BLaER1 (cell line): ENCODE measurements at regions not wholly inside any gene's neighbourhood (a gene's known extent, or its start where the extent isn't known, plus 50 kb on each side); places are given as distances from the start of the nearest gene placed in this dataset.

ENCODE experiments used
- H3K27ac ChIP-seq: shearing (Covaris generic); formaldehyde crosslinking; 2 replicates; pipeline ENCODE4 v1.8.1; 2022
- H3K27me3 ChIP-seq: shearing (Covaris generic); formaldehyde crosslinking; 2 replicates; pipeline ENCODE4 v1.8.1; 2022
- H3K36me3 ChIP-seq: shearing (Covaris generic); formaldehyde crosslinking; 2 replicates; pipeline ENCODE4 v1.8.1; 2022
- H3K4me1 ChIP-seq: shearing (Covaris generic); formaldehyde crosslinking; 2 replicates; pipeline ENCODE4 v1.8.1; 2022
- H3K4me2 ChIP-seq: shearing (Covaris generic); formaldehyde crosslinking; 2 replicates; pipeline ENCODE4 v1.8.1; 2022
- H3K4me3 ChIP-seq: shearing (Covaris generic); formaldehyde crosslinking; 2 replicates; pipeline ENCODE4 v1.8.1; 2022
- H3K9ac ChIP-seq: shearing (Covaris generic); formaldehyde crosslinking; 2 replicates; pipeline ENCODE4 v1.8.1; 2022
- H3K9me3 ChIP-seq: shearing (Covaris generic); formaldehyde crosslinking; 2 replicates; pipeline ENCODE4 v1.8.1; 2022
- H4K20me1 ChIP-seq: shearing (Covaris generic); formaldehyde crosslinking; 2 replicates; pipeline ENCODE4 v1.8.1; 2022
- Cebpa-rat ChIP-seq: shearing (Covaris generic); IDR thresholded peaks from 2 replicates; pipeline ENCODE4 v1.8.1; 2022

DNA sequence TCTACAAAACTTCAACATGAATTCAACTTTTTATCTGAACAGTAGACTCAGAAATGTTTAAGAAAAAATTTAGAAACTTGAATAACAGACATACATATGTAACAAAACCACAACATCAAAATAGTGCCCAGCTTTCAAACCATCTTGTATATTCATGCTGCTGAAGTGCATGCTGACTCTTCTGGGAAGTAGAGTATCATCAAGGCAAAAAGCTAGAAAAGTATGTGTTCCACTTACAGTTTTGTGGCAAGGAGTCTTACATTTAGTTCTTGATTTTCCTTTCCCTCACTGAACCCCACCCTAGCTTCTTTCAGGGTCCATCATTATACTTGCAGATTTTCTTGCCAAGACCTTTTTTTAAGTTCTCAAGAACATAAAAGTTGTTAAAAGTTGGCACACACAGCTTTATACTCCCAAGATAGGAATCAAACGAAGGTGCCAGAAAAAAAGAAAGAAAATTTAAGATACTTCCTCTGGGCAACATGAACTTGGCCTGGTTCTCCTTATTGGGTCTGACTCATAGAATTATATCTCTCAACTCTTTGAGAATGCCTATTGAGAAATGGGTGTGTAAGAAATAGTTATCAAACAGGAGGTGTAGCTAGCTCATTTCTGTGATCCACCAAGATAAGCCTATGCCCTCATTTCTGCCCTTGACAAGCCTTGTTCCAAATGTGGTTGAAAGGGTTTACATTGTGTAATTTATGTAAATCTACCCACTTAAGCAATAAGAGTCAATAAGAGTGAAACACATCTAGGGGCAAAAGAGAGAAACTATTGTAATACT lies 667.6 kb upstream of the ACVR2A start:
- TF ChIP-seq Cebpa-rat, result no peak

DNA sequence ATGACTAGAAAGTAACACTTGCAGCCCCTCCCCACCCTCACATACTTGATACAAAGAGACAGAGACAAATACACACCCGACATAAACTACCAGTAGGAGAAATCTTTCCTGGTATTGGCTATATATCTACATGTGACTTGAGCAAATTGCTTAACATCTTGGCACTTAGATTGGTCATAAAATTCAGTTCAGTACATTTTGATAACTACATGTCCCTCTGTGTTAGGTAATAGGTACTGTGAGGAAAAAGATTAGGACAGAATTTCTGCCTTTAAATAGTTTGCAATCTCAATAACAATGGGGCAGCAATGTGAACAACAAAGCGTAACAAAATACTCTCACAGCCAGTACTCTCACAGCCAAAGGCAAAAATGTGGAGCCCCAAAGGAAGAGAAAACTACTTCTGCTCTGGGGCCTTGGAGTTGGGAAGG lies 670.0 kb upstream of the ACVR2A start:
- Histone ChIP-seq H3K9ac (no peak overlapping the region), H3K4me2 (no peak overlapping the region), H4K20me1 (no peaks in the 10 kb centered on the region), H3K9me3 (no peaks in the 10 kb centered on the region), H3K4me1 (no peaks in the 10 kb centered on the region), H3K27me3 (0 out of 2 replicates have a peak, but pooled peaks cover 3% of the 10 kb centered on the region), H3K4me3 (no peak overlapping the region), H3K27ac (no peak overlapping the region), H3K36me3 (no peaks in the 10 kb centered on the region)
- no peak for TF ChIP-seq Cebpa-rat

More for the DNA sequence above, 667.6 kb upstream of the ACVR2A start:
- no peak overlapping the region for H3K9ac ChIP-seq
- 0 out of 2 replicates have a peak, but pooled peaks cover 3% of the 10 kb centered on the region for H3K27me3 ChIP-seq
- no peak overlapping the region for H3K4me2 ChIP-seq
- H3K9me3 ChIP-seq, result no peaks in the 10 kb centered on the region
- H3K4me1 ChIP-seq, result no peaks in the 10 kb centered on the region
- no peaks in the 10 kb centered on the region for H3K36me3 ChIP-seq
- H3K27ac ChIP-seq, result no peak overlapping the region
- H3K4me3 ChIP-seq, result no peak overlapping the region
- no peaks in the 10 kb centered on the region for H4K20me1 ChIP-seq

DNA sequence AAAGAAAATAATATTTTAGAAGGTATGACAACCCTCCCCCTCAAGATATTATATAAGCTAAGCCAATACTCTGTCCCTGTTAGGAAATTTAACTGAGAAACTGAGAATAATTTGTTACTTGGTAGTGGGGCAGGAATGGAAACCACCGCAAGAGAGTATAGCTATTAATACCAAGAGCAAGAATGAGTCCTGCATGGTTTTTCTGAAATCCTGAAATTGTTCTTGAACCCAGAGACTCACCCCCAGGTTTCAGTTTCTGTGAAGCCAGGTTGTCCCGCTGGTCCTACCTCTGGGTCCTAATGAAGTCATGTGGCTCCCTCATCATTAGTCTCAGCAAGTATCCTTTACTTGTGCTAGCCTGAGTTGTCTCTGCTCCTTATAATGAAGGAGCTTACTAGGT lies 671.0 kb upstream of the ACVR2A start:
- Histone ChIP-seq H3K9ac (no peak overlapping the region), H3K9me3 (no peaks in the 10 kb centered on the region), H3K27me3 (0 out of 2 replicates have a peak, but pooled peaks cover 3% of the 10 kb centered on the region), H3K4me2 (no peak overlapping the region), H3K36me3 (no peaks in the 10 kb centered on the region), H4K20me1 (no peaks in the 10 kb centered on the region), H3K27ac (no peak overlapping the region), H3K4me3 (no peak overlapping the region), H3K4me1 (no peaks in the 10 kb centered on the region)
- TF ChIP-seq Cebpa-rat, result no peak

DNA sequence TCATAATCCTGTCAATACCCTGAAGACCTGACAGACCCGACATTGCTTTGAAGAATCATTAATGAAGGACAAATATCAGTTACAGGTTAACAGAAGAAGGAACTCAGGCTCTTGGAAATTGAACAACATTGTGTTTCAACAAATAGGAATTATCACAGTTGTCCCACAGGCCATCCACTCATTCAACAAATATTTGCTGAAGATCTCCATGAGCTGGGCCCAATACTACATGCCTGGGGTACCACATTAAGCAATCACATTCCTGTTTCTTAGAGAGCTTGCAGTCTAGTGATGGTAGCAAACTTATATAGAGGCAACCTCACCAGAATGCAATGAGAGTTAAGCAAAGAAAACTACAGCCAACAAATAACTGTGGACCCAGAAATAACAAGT lies 671.6 kb upstream of the ACVR2A start:
- Histone ChIP-seq H3K4me1 (no peaks in the 10 kb centered on the region), H3K9ac (no peak overlapping the region), H3K27ac (no peak overlapping the region), H4K20me1 (no peaks in the 10 kb centered on the region), H3K9me3 (no peaks in the 10 kb centered on the region), H3K27me3 (0 out of 2 replicates have a peak, but pooled peaks cover 3% of the 10 kb centered on the region), H3K36me3 (no peaks in the 10 kb centered on the region), H3K4me2 (no peak overlapping the region), H3K4me3 (no peak overlapping the region)
- TF ChIP-seq Cebpa-rat, result no peak

DNA sequence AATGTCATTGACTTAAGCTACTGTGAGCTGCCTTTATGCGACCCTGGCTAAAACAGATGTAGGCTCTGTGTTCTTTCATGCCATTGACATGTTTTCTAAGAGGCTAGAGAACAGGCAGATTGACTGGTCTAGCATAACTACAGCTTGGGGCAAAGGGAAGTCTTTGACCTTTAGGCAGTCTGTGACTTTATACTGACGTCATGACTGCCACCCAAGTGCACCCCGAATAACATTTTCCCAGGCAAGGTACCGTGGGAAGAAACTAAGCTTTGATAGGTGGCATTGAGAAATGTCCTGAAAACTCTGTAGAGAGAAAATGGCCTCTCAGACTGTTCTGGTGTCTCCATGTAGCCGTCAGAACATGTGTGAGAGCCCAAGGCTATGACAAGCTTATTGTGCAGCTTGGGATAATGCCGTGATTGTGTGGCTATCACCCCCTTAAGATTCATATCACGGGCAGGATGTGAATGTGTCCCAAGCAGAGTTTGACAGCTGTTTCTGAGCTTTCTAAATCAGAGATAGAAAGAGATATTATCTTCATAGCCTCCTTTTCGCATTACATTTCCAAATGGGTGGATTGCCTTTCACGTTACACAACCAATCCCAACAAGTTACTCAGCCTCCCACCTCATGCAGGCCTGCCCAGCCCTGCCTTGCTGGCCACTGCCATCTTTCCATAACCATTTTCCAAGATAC lies 672.2 kb upstream of the ACVR2A start:
- Histone ChIP-seq H3K36me3 (no peaks in the 10 kb centered on the region), H3K9ac (no peak overlapping the region)

DNA sequence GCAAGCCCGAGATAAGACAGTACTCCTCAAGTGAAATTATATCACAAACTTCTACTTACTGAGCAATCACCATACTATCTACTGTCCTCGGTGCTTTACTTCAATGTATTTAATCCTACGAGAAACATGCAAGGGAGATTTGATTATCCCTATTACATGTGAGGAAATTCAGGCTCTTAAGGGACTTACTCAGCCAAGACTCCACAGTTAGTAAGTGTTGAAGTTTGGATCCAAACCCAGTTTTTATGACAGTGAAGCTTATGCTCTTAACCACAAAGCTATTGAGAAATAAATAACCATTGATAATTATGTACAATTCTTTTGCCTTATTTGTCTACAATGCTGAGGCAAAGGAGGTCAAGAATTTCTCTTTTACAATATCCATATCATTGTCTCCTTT lies 672.9 kb upstream of the ACVR2A start:
- no peaks in the 10 kb centered on the region for H3K4me1 ChIP-seq
- H3K36me3 ChIP-seq, result no peaks in the 10 kb centered on the region
- no peak overlapping the region for H3K4me2 ChIP-seq
- no peak overlapping the region for H3K9ac ChIP-seq
- H3K27me3 ChIP-seq, result 0 out of 2 replicates have a peak, but pooled peaks cover 3% of the 10 kb centered on the region
- no peak overlapping the region for H3K4me3 ChIP-seq
- no peaks in the 10 kb centered on the region for H4K20me1 ChIP-seq
- no peaks in the 10 kb centered on the region for H3K9me3 ChIP-seq
- no peak overlapping the region for H3K27ac ChIP-seq
- no peak for TF ChIP-seq Cebpa-rat

More for the DNA sequence above, 672.2 kb upstream of the ACVR2A start:
- no peaks in the 10 kb centered on the region for H3K9me3 ChIP-seq
- H3K4me1 ChIP-seq, result no peaks in the 10 kb centered on the region
- H4K20me1 ChIP-seq, result no peaks in the 10 kb centered on the region
- no peak for TF ChIP-seq Cebpa-rat
- no peak overlapping the region for H3K4me3 ChIP-seq
- H3K27ac ChIP-seq, result no peak overlapping the region
- no peak overlapping the region for H3K4me2 ChIP-seq
- 0 out of 2 replicates have a peak, but pooled peaks cover 3% of the 10 kb centered on the region for H3K27me3 ChIP-seq

DNA sequence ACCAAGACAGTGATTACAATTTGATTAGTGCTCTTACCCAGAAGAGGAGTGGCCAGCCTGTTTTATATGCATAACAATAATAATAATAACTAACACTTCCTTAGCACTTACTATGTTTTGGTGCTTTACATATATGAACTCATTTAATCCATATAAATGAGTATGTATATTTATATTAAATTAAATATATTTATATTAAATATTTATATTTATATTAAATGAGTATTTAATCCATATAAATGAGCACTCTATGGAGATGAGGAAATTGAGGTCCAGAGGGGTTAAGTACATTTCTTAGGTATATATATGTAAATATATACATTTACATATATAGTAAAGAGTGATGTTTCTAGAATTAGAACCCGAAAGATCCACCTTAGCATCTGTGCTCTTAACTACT lies 673.9 kb upstream of the ACVR2A start:
- no peak for TF ChIP-seq Cebpa-rat

DNA sequence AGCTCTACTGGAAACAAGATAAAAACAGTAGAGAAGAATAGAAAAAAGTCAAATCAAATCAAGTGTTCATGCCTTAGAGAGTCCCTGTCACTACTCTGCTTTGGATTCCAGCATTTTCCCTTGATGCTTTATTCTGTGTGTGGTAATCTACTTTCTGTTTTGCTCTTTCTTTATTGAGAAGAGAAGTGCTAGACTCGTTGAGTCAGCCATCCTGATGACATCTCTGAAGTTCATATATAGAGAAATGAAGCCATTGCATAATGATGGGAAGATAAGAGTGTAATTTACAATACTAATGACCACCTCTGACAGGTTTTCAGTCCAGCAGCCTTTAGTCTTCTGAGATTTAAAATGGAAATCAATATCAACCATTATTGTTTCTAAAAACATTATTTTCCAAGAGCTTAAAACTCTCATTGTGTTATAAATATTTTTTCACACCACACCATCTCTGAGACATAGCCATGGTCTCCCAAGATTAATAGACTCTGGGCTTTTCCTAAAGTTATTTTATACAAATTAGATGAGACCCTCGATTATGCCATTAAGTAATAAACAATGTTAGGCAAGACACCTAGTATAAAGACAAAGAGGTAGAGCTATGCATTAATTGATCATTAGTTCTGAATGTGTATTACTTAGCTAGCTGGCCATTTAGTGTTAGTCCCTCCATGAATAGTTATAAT lies 679.0 kb upstream of the ACVR2A start:
- Histone ChIP-seq H3K4me2 (no peak overlapping the region), H3K9ac (no peak overlapping the region), H3K36me3 (no peaks in the 10 kb centered on the region), H3K27ac (no peak overlapping the region), H3K4me1 (no peaks in the 10 kb centered on the region), H4K20me1 (no peaks in the 10 kb centered on the region), H3K27me3 (no peaks in the 10 kb centered on the region), H3K9me3 (no peaks in the 10 kb centered on the region), H3K4me3 (no peak overlapping the region)
- no peak for TF ChIP-seq Cebpa-rat

More for the DNA sequence above, 673.9 kb upstream of the ACVR2A start:
- no peaks in the 10 kb centered on the region for H3K4me1 ChIP-seq
- no peaks in the 10 kb centered on the region for H4K20me1 ChIP-seq
- H3K9ac ChIP-seq, result no peak overlapping the region
- no peaks in the 10 kb centered on the region for H3K9me3 ChIP-seq
- 0 out of 2 replicates have a peak, but pooled peaks cover 3% of the 10 kb centered on the region for H3K27me3 ChIP-seq
- no peak overlapping the region for H3K4me3 ChIP-seq
- no peak overlapping the region for H3K4me2 ChIP-seq
- H3K36me3 ChIP-seq, result no peaks in the 10 kb centered on the region
- H3K27ac ChIP-seq, result no peak overlapping the region

DNA sequence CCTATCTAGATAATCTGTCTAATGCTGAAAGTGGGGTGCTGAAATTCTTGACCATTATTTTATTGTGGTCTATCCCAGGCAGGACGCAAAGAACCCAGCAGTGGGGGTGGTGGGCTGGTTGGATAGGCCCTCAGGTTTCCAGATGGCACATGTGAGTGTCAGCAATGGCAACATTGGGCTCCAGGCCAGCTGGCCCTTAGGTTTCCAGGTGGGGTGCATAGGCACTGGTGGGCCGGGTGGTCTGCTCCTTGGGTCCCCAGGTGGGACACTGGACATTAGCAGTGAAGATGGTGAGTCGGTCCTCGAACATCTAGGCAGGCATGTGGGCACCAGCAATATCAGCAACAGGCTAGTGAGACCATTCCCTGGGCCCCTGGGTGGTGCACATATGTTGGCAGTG lies 680.3 kb upstream of the ACVR2A start:
- Histone ChIP-seq H3K27me3 (no peaks in the 10 kb centered on the region), H3K9me3 (no peaks in the 10 kb centered on the region), H3K4me3 (no peak overlapping the region), H3K27ac (no peak overlapping the region), H4K20me1 (no peaks in the 10 kb centered on the region), H3K4me1 (no peaks in the 10 kb centered on the region), H3K9ac (no peak overlapping the region), H3K4me2 (no peak overlapping the region), H3K36me3 (no peaks in the 10 kb centered on the region)
- TF ChIP-seq Cebpa-rat, result no peak

DNA sequence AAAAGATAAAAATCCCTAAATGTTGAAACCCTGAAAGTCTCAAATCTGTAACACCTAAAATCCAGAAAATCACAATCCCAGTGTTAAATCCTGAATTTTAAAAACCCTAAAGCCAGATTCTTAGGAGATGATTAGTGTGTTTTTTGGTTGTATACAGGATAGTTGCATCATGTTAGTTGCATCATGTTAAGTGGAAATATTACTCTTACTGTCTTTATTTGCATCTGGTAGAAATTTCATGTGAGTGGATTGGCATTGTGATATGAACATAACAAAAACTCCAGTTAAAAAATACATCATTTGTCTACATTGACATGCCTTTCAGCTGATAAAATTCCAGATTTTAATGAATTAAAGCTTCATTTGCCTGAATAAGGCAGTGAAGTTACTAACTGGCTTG lies 683.1 kb upstream of the ACVR2A start:
- Histone ChIP-seq H4K20me1 (no peaks in the 10 kb centered on the region), H3K27ac (no peak overlapping the region), H3K9me3 (no peaks in the 10 kb centered on the region), H3K27me3 (no peaks in the 10 kb centered on the region), H3K9ac (no peak overlapping the region), H3K4me3 (no peak overlapping the region), H3K4me1 (no peaks in the 10 kb centered on the region), H3K36me3 (no peaks in the 10 kb centered on the region), H3K4me2 (no peak overlapping the region)
- no peak for TF ChIP-seq Cebpa-rat
